WTC11 (cell line): ENCODE measurements at regions not wholly inside any gene's neighbourhood (a gene's known extent, or its start where the extent isn't known, plus 50 kb on each side); places are given as distances from the start of the nearest gene placed in this dataset.

Source experiments
- ATAC-seq: fragments of 200-7000 bp; cut with Tn5 transposase; 2 replicates; pipeline ENCODE4 v1.10.0; 2021; ENCODE audit warnings: mild to moderate bottlenecking, moderate library complexity
- CTCF ChIA-PET: fragments of 300-600 bp; sonication (Branson Sonifier 250); formaldehyde crosslinking; loops from one replicate; lab custom pipeline; 2021; ENCODE audit warnings: antibody characterized with exemption; lab: Charles Lee
- POLR2A ChIA-PET: fragments of 350-600 bp; sonication (Branson Sonifier 250); formaldehyde crosslinking; loops from one replicate; lab custom pipeline; 2021; ENCODE audit warnings: antibody characterized with exemption; lab: Charles Lee
- DNase-seq: peaks from one replicate; pipeline ENCODE4 v3.0.0; 2021; ENCODE audit warnings: low spot score
- H3K27ac Mint-ChIP-seq: 2 replicates; pipeline ENCODE4 v1.8.0; 2021; ENCODE audit warnings: mixed read lengths
- H3K27me3 Mint-ChIP-seq: 2 replicates; pipeline ENCODE4 v1.8.0; 2021; ENCODE audit warnings: low read depth, mild to moderate bottlenecking, moderate library complexity, mixed read lengths
- H3K36me3 Mint-ChIP-seq: 2 replicates; pipeline ENCODE4 v1.8.0; 2021; ENCODE audit warnings: mixed read lengths
- H3K4me1 Mint-ChIP-seq: 2 replicates; pipeline ENCODE4 v1.8.0; 2022; ENCODE audit warnings: mixed read lengths
- H3K4me3 Mint-ChIP-seq: 2 replicates; pipeline ENCODE4 v1.8.0; 2021; ENCODE audit warnings: mild to moderate bottlenecking, moderate library complexity, mixed read lengths
- H3K9me3 Mint-ChIP-seq: 2 replicates; pipeline ENCODE4 v1.8.0; 2021; ENCODE audit warnings: mixed read lengths
- EMX1 ChIP-seq: fragments of 250-450 bp; sonication (Bioruptor Pico); IDR thresholded peaks from 2 replicates; pipeline ENCODE4 v1.8.0; 2021; ENCODE audit warnings: mild to moderate bottlenecking
- FOXJ3 ChIP-seq: sonication (generic); formaldehyde crosslinking; IDR thresholded peaks from 2 replicates; pipeline ENCODE4 v1.9.0; 2021; ENCODE audit warnings: missing genetic modification reagents, mild to moderate bottlenecking, borderline replicate concordance
- HMGA2 ChIP-seq: fragments of 250-450 bp; sonication (Bioruptor Pico); IDR thresholded peaks from 2 replicates; pipeline ENCODE4 v1.4.0; 2021; ENCODE audit warnings: mild to moderate bottlenecking, moderate library complexity
- NFATC4 ChIP-seq: fragments of 250-450 bp; sonication (Bioruptor Pico); IDR thresholded peaks from 2 replicates; pipeline ENCODE4 v1.9.0; 2021; ENCODE audit warnings: mild to moderate bottlenecking
- NR1H2 ChIP-seq: sonication (generic); formaldehyde crosslinking; IDR thresholded peaks from 2 replicates; pipeline ENCODE4 v1.9.0; 2021; ENCODE audit warnings: mild to moderate bottlenecking, moderate library complexity, missing genetic modification reagents
- NR2C2 ChIP-seq: sonication (generic); formaldehyde crosslinking; IDR thresholded peaks from 2 replicates; pipeline ENCODE4 v1.8.0; 2022; ENCODE audit warnings: mild to moderate bottlenecking, missing genetic modification reagents
- OVOL2 ChIP-seq: fragments of 250-450 bp; sonication (Bioruptor Pico); IDR thresholded peaks from 2 replicates; pipeline ENCODE4 v1.9.0; 2021; ENCODE audit warnings: mild to moderate bottlenecking, borderline replicate concordance
- SMAD3 ChIP-seq: sonication (generic); formaldehyde crosslinking; IDR thresholded peaks from 2 replicates; pipeline ENCODE4 v1.8.0; 2022; ENCODE audit warnings: missing genetic modification reagents, mild to moderate bottlenecking, borderline replicate concordance
- SMAD4 ChIP-seq: sonication (generic); formaldehyde crosslinking; IDR thresholded peaks from 2 replicates; pipeline ENCODE4 v1.8.0; 2022; ENCODE audit warnings: mild to moderate bottlenecking, missing genetic modification reagents
- TEAD4 ChIP-seq: sonication (generic); formaldehyde crosslinking; IDR thresholded peaks from 2 replicates; pipeline ENCODE4 v1.8.0; 2022; ENCODE audit warnings: mild to moderate bottlenecking, missing genetic modification reagents
- TP53 ChIP-seq: sonication (generic); formaldehyde crosslinking; IDR thresholded peaks from 2 replicates; pipeline ENCODE4 v1.8.1; 2023; ENCODE audit warnings: mild to moderate bottlenecking, missing genetic modification reagents
- ZNF232 ChIP-seq: sonication (generic); formaldehyde crosslinking; IDR thresholded peaks from 2 replicates; pipeline ENCODE4 v1.8.0; 2022; ENCODE audit warnings: mild to moderate bottlenecking, missing genetic modification reagents
- TF ChIP-seq, protein P1 (sequence below): sonication (generic); formaldehyde crosslinking; conservative IDR thresholded peaks from 2 replicates; pipeline ENCODE4 v1.8.1; 2022; ENCODE audit warnings: mild to moderate bottlenecking, missing genetic modification reagents
- TF ChIP-seq, protein P2 (sequence below): sonication (generic); formaldehyde crosslinking; IDR thresholded peaks from 2 replicates; pipeline ENCODE4 v1.8.1; 2022; ENCODE audit warnings: low read depth, missing genetic modification reagents, borderline replicate concordance
- TF ChIP-seq, protein P3 (sequence below): fragments of 250-450 bp; sonication (Bioruptor Pico); IDR thresholded peaks from 2 replicates; pipeline ENCODE4 v2.1.2; 2022; ENCODE audit warnings: mild to moderate bottlenecking, moderate library complexity
- TF ChIP-seq, protein P4 (sequence below): sonication (generic); formaldehyde crosslinking; IDR thresholded peaks from 2 replicates; pipeline ENCODE4 v1.8.0; 2023; ENCODE audit warnings: mild to moderate bottlenecking, missing genetic modification reagents
- TF ChIP-seq, protein P5 (sequence below): sonication (generic); formaldehyde crosslinking; IDR thresholded peaks from 2 replicates; pipeline ENCODE4 v1.8.0; 2022; ENCODE audit warnings: mild to moderate bottlenecking, missing genetic modification reagents

DNA sequence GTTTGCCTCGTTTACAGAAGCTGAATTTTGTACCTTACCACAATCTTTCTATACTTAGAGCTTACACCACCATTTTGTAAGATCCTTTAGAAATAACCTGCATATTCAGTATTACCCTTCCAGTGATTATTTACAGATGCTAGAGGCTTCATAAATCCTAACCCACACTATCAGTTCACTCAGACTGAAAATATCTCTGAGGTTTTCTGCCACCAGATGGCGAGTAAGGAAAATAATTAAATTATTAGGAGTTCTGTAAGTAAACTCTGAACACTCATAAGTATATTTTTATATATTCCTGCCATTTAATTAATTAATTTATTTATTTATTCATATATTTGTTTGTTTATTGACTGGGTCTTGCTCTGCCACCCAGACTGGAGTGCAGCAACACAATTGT is 1635.2 kb downstream of the PLA2G4A start:
- no peak overlapping the region for H3K4me3 Mint-ChIP-seq
- TF ChIP-seq OVOL2 (CRISPR knock-in tag) (no peak), HMGA2 (CRISPR knock-in tag) (peak; percentile 48; the same call in 1 of the 2 replicates)
- ChIA-PET POLR2A (interaction anchor here (0.6 kb wide), 1 partner anchor 1686 kb away, joined by 4 read pairs; no protein-coding TSS in a partner anchor), CTCF (no interaction called here)
- peaks cover 4% of the 10 kb centered on the region for H3K9me3 Mint-ChIP-seq
- ATAC-seq = no peak
- no peak overlapping the region for H3K27ac Mint-ChIP-seq
- H3K36me3 Mint-ChIP-seq = no peaks in the 10 kb centered on the region
- H3K4me1 Mint-ChIP-seq = no peaks in the 10 kb centered on the region
- no peaks in the 10 kb centered on the region for H3K27me3 Mint-ChIP-seq
- DNase-seq = no peak

DNA sequence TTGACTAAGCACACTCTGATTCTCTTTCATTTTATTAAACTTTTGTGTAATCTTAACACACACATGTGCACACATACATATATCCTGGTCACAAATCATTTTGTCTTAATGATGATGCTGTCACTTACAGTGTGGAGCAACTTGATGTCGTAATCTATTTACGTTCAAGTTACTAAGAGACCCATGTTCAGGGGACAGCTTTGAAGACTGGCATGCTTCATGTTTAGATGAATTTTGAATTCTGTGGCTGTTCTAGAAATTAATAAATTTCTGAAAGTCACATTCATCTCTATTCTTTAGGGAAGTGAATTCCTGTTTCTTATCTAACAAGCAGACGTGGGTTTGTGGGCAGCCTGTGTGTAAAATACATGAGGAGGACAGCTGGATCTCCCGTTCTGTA is 1637.8 kb downstream of the PLA2G4A start:
- H3K27ac Mint-ChIP-seq = no peak overlapping the region
- no peaks in the 10 kb centered on the region for H3K27me3 Mint-ChIP-seq
- TF ChIP-seq ZNF232 (CRISPR knock-in tag) (no peak), FOXJ3 (CRISPR knock-in tag) (no peak), NR1H2 (CRISPR knock-in tag) (no peak), NFATC4 (no peak), SMAD4 (CRISPR knock-in tag) (no peak), SMAD3 (CRISPR knock-in tag) (no peak), NR2C2 (CRISPR knock-in tag) (no peak), HMGA2 (CRISPR knock-in tag) (no peak)
- TF ChIP-seq, protein P1, sequence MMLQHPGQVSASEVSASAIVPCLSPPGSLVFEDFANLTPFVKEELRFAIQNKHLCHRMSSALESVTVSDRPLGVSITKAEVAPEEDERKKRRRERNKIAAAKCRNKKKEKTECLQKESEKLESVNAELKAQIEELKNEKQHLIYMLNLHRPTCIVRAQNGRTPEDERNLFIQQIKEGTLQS (CRISPR knock-in tag) = no peak
- TF ChIP-seq, protein P2, sequence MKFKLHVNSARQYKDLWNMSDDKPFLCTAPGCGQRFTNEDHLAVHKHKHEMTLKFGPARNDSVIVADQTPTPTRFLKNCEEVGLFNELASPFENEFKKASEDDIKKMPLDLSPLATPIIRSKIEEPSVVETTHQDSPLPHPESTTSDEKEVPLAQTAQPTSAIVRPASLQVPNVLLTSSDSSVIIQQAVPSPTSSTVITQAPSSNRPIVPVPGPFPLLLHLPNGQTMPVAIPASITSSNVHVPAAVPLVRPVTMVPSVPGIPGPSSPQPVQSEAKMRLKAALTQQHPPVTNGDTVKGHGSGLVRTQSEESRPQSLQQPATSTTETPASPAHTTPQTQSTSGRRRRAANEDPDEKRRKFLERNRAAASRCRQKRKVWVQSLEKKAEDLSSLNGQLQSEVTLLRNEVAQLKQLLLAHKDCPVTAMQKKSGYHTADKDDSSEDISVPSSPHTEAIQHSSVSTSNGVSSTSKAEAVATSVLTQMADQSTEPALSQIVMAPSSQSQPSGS = no peak
- TF ChIP-seq, protein P3, sequence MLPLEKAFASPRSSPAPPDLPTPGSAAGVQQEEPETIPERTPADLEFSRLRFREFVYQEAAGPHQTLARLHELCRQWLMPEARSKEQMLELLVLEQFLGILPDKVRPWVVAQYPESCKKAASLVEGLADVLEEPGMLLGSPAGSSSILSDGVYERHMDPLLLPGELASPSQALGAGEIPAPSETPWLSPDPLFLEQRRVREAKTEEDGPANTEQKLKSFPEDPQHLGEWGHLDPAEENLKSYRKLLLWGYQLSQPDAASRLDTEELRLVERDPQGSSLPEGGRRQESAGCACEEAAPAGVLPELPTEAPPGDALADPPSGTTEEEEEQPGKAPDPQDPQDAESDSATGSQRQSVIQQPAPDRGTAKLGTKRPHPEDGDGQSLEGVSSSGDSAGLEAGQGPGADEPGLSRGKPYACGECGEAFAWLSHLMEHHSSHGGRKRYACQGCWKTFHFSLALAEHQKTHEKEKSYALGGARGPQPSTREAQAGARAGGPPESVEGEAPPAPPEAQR (CRISPR knock-in tag) = no peak
- TF ChIP-seq, protein P4, sequence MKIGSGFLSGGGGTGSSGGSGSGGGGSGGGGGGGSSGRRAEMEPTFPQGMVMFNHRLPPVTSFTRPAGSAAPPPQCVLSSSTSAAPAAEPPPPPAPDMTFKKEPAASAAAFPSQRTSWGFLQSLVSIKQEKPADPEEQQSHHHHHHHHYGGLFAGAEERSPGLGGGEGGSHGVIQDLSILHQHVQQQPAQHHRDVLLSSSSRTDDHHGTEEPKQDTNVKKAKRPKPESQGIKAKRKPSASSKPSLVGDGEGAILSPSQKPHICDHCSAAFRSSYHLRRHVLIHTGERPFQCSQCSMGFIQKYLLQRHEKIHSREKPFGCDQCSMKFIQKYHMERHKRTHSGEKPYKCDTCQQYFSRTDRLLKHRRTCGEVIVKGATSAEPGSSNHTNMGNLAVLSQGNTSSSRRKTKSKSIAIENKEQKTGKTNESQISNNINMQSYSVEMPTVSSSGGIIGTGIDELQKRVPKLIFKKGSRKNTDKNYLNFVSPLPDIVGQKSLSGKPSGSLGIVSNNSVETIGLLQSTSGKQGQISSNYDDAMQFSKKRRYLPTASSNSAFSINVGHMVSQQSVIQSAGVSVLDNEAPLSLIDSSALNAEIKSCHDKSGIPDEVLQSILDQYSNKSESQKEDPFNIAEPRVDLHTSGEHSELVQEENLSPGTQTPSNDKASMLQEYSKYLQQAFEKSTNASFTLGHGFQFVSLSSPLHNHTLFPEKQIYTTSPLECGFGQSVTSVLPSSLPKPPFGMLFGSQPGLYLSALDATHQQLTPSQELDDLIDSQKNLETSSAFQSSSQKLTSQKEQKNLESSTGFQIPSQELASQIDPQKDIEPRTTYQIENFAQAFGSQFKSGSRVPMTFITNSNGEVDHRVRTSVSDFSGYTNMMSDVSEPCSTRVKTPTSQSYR (CRISPR knock-in tag) = no peak
- TF ChIP-seq, protein P5, sequence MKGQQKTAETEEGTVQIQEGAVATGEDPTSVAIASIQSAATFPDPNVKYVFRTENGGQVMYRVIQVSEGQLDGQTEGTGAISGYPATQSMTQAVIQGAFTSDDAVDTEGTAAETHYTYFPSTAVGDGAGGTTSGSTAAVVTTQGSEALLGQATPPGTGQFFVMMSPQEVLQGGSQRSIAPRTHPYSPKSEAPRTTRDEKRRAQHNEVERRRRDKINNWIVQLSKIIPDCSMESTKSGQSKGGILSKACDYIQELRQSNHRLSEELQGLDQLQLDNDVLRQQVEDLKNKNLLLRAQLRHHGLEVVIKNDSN (CRISPR knock-in tag) = no peak
- H3K36me3 Mint-ChIP-seq = no peaks in the 10 kb centered on the region
- ChIA-PET POLR2A (no interaction called here), CTCF (no interaction called here)
- no peaks in the 10 kb centered on the region for H3K4me1 Mint-ChIP-seq
- DNase-seq (no peak), ATAC-seq (no peak)
- no peaks in the 10 kb centered on the region for H3K9me3 Mint-ChIP-seq
- no peak overlapping the region for H3K4me3 Mint-ChIP-seq

DNA sequence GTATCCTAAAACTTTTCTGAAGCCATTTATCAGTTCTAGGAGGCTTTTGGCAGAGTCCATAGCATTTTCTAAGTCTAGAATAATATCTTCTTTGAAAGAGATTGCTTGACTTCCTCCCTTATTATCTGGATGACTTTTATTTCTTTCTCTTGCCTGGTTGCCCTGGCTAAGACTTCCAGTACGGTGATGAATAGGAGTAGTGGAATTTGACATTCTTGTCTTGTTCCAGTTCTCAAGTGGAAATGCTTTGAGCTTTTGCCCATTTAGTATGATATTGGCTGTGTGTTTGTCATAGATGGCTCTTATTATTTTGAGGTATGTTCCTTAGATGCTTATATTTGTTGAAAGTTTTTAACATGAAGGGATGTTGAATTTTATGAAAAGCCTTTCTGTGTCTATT is 1647.9 kb downstream of the PLA2G4A start:
- no peak for TF ChIP-seq EMX1
- TF ChIP-seq TEAD4 (CRISPR knock-in tag) = no peak
- TF ChIP-seq TP53 = no peak
- ChIA-PET POLR2A (no interaction called here), CTCF (no interaction called here)
- Mint-ChIP-seq H3K36me3 (no peaks in the 10 kb centered on the region), H3K27me3 (no peaks in the 10 kb centered on the region), H3K4me1 (no peaks in the 10 kb centered on the region), H3K4me3 (no peak overlapping the region), H3K27ac (no peak overlapping the region), H3K9me3 (no peaks in the 10 kb centered on the region)
- ATAC-seq = no peak
- no peak for DNase-seq
